Upper lobe of left lung (tissue), 6 donors: ENCODE measurements at regions not wholly inside any gene's neighbourhood (a gene's known extent, or its start where the extent isn't known, plus 50 kb on each side); places are given as distances from the start of the nearest gene placed in this dataset.

Experiments used
- ATAC-seq, 2 donors: fragments of 200-7000 bp; cut with Tn5 transposase; one replicate each; pipeline ENCODE4 v1.9.1; 2022; ENCODE audit warnings: mild to moderate bottlenecking in 2 of 2, moderate library complexity in 2 of 2; ENCODE audit not compliant: low FRiP score in 2 of 2
- DNase-seq, 2 donors: peaks; one replicate each; pipeline ENCODE4 v3.0.0-alpha.2; 2019 to 2020
- H3K27ac ChIP-seq, 4 donors: fragments of 200-600 bp; sonication (generic); one replicate each; pipeline ENCODE4 v1.5.1; 2016 to 2019
- H3K27me3 ChIP-seq, 4 donors: fragments of 200-600 bp; sonication (generic); one replicate each; pipeline ENCODE4 v1.5.1; 2017 to 2019
- H3K36me3 ChIP-seq, 4 donors: fragments of 200-600 bp; sonication (generic); one replicate each; pipeline ENCODE4 v1.5.1; 2016 to 2019
- H3K4me1 ChIP-seq, 4 donors: fragments of 200-600 bp; sonication (generic); one replicate each; pipeline ENCODE4 v1.5.1; 2018 to 2019
- H3K4me3 ChIP-seq, 4 donors: fragments of 200-600 bp; sonication (generic); one replicate each; pipeline ENCODE4 v1.5.1; 2017 to 2019; ENCODE audit warnings: mild to moderate bottlenecking in 2 of 4, moderate library complexity in 1 of 4
- H3K9me3 ChIP-seq, 4 donors: fragments of 200-600 bp; sonication (generic); one replicate each; pipeline ENCODE4 v1.5.1; 2018 to 2019
- EP300 ChIP-seq, 4 donors: sonication (generic); formaldehyde crosslinking; IDR thresholded peaks; one replicate each; pipeline ENCODE4 v1.5.1; 2017; ENCODE audit warnings: antibody characterized with exemption in 4 of 4, control low read depth in 2 of 4
- POLR2A ChIP-seq, 4 donors: fragments of 450-650 bp; IDR thresholded peaks; one replicate each; pipeline ENCODE4 v1.5.1; 2016 to 2017; ENCODE audit warnings: antibody characterized with exemption in 4 of 4, mild to moderate bottlenecking in 2 of 4
- POLR2AphosphoS5 ChIP-seq, 2 donors: sonication (generic); formaldehyde crosslinking; IDR thresholded peaks; one replicate each; pipeline ENCODE4 v1.5.1; 2017; ENCODE audit warnings: antibody characterized with exemption in 2 of 2
- WGBS, 2 donors: methylation state at CpG; one replicate each; pipeline ENCODE4 v1.1.5; 2017 to 2018; 5-methylcytosine and 5-hydroxymethylcytosine counted together
- TF ChIP-seq, protein P1 (sequence below), 6 experiments: fragments of 450-650 bp in 4 of 6; fragments of 200-600 bp in 2 of 6; sonication (generic) in 2 of 6; IDR thresholded peaks; one replicate each; pipeline ENCODE4 v1.5.1; 2016 to 2019; ENCODE audit warnings: antibody characterized with exemption in 6 of 6
- donor health status: DM: no; HTN: no; CAD: no; lungs with moderate emphysema.
- donor health status: DM: no; HTN: yes; CAD: no; lungs with severe emphysema.

GRCh38 chr20:53706466-53707370 lies 113.1 kb upstream of the ZNF217 start:
- no peak for TF ChIP-seq POLR2A (IDR thresholded peaks at IDR 0.05)
- no peak for TF ChIP-seq EP300 (IDR thresholded peaks at IDR 0.05)
- TF ChIP-seq, protein P1, sequence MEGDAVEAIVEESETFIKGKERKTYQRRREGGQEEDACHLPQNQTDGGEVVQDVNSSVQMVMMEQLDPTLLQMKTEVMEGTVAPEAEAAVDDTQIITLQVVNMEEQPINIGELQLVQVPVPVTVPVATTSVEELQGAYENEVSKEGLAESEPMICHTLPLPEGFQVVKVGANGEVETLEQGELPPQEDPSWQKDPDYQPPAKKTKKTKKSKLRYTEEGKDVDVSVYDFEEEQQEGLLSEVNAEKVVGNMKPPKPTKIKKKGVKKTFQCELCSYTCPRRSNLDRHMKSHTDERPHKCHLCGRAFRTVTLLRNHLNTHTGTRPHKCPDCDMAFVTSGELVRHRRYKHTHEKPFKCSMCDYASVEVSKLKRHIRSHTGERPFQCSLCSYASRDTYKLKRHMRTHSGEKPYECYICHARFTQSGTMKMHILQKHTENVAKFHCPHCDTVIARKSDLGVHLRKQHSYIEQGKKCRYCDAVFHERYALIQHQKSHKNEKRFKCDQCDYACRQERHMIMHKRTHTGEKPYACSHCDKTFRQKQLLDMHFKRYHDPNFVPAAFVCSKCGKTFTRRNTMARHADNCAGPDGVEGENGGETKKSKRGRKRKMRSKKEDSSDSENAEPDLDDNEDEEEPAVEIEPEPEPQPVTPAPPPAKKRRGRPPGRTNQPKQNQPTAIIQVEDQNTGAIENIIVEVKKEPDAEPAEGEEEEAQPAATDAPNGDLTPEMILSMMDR (IDR thresholded peaks at IDR 0.05): no peak
- no peak for TF ChIP-seq POLR2AphosphoS5 (IDR thresholded peaks at IDR 0.05)
- 43 to 52% methylated on average over 6 of the region's 6 CpGs for WGBS, 2 donors
- DNase-seq: no peak

DNA sequence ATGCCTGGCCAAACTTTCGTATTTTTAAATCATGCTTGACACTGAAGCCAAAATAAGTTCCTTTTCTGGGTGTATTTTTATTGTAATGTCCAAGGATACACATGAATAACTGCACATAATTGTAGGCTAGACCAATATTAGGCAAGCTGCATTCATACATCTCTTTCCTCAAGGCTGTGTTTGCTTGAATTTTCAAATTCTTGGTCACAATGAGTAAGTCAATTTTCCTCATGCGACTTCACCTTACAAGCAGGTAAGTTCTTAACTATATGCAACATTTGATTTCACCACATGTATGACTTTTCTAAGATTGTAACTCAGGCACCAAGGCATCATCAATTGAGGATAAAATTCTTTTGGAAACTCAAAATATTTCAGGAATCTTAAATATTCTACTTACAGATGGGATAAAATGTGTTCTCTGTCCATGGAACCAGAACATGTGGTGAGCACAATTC lies 112.4 kb upstream of the ZNF217 start:
- H3K36me3 ChIP-seq: no peaks in the 10 kb centered on the region
- H3K4me1 ChIP-seq: peaks cover 0 to 9% (median 4%) of the 10 kb centered on the region in 4 donors
- TF ChIP-seq, protein P1 (IDR thresholded peaks at IDR 0.05): no peak
- TF ChIP-seq POLR2A (IDR thresholded peaks at IDR 0.05) (no peak), POLR2AphosphoS5 (IDR thresholded peaks at IDR 0.05) (no peak), EP300 (IDR thresholded peaks at IDR 0.05) (no peak)
- H3K9me3 ChIP-seq: no peaks in the 10 kb centered on the region
- no peak for DNase-seq
- H3K27ac ChIP-seq: no peak overlapping the region
- 78 to 88% methylated on average over 2 of the region's 2 CpGs for WGBS, 2 donors
- H3K4me3 ChIP-seq: no peak overlapping the region
- no peak for ATAC-seq
- H3K27me3 ChIP-seq: no peaks in the 10 kb centered on the region

More at GRCh38 chr20:53706466-53707370, 113.1 kb upstream of the ZNF217 start:
- peaks cover 0 to 9% (median 4%) of the 10 kb centered on the region in 4 donors for H3K4me1 ChIP-seq
- H3K36me3 ChIP-seq: no peaks in the 10 kb centered on the region
- H3K27ac ChIP-seq: peak overlapping the region in 1 of 4 donors; percentile 32
- no peaks in the 10 kb centered on the region for H3K27me3 ChIP-seq
- no peak overlapping the region for H3K4me3 ChIP-seq
- peak in 1 of 2 donors; percentile 34 for ATAC-seq
- H3K9me3 ChIP-seq: no peaks in the 10 kb centered on the region

DNA sequence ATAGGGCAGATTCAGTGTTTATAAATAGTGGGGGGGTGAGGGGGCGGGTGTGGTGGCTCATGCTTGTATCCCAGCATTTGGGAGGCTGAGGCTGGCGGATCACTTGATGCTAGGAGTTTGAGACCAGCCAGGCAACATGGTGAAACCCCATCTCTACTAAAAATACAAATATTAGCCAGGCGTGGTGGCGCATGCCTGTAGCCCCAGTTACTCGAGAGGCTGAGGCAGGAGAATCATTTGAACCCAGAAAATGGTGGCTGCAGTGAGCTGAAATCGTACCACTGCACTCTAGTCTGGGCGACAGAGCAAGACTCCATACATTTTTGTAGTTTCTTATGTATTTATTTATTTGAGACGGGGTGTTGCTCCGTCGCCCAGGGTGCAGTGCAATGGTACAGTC lies 109.0 kb upstream of the ZNF217 start:
- Histone ChIP-seq H3K27ac (no peak overlapping the region), H3K4me1 (peaks cover 0 to 6% (median 4%) of the 10 kb centered on the region in 4 donors), H3K27me3 (no peaks in the 10 kb centered on the region), H3K36me3 (no peaks in the 10 kb centered on the region), H3K9me3 (no peaks in the 10 kb centered on the region), H3K4me3 (no peak overlapping the region)
- ATAC-seq: no peak
- WGBS, 2 donors: 95 to 97% methylated on average over 10 of the region's 10 CpGs
- DNase-seq: no peak
- TF ChIP-seq, protein P1 (IDR thresholded peaks at IDR 0.05): no peak
- TF ChIP-seq POLR2A (IDR thresholded peaks at IDR 0.05) (no peak), EP300 (IDR thresholded peaks at IDR 0.05) (no peak), POLR2AphosphoS5 (IDR thresholded peaks at IDR 0.05) (no peak)

DNA sequence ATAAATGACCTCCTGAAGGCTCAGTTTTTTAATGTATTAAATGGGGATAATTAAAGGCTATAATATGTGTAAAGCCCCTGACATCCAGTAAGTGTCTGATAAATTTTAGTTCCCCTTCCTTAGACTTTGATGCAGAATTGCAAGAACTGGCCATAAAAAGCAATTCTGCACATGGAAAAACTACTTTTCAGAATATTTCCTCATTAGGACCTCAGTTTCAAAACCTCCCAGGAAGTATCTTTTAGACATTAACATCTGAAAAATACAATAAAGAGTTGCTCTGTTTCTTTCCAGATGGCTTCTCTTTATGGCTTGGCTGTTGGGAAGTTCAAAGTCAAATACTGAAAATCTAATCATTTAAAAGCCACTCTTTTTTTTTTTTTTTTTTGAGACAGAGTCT lies 106.3 kb upstream of the ZNF217 start:
- no peak for TF ChIP-seq POLR2A (IDR thresholded peaks at IDR 0.05)
- no peaks in the 10 kb centered on the region for H3K36me3 ChIP-seq
- H3K27ac ChIP-seq: no peak overlapping the region
- no peak overlapping the region for H3K4me3 ChIP-seq
- no peaks in the 10 kb centered on the region for H3K4me1 ChIP-seq
- no peak for DNase-seq
- ATAC-seq: no peak
- no peaks in the 10 kb centered on the region for H3K9me3 ChIP-seq
- H3K27me3 ChIP-seq: no peaks in the 10 kb centered on the region

DNA sequence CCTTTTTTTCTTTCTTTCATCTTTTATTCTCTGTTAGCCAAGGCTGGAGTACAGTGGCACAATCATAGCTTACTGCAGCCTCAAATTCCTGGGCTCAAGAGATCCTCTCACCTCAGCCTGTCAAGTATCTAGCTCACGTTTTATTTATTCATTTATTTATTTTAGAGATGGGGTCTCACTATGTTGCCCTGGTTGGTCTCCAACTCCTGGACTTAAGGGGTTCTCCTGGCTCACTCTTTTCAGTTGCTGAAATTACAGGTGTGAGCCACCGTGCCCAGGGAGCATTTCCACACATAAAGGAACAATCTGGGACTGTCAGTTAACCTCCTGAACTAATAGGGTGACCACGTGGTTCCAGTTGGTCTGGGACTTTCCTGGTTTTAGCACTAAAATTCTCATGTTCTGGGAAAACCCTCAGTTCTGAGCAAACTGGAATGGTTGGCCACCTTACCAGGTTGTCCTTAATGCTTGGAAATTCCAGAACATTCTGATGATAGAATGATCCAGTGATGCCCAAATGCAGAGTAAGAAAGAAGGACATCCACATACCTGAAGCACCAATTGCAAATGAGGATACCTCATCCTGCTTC lies 105.5 kb upstream of the ZNF217 start:
- TF ChIP-seq POLR2A (IDR thresholded peaks at IDR 0.05) (no peak), EP300 (IDR thresholded peaks at IDR 0.05) (no peak), POLR2AphosphoS5 (IDR thresholded peaks at IDR 0.05) (no peak)
- TF ChIP-seq, protein P1 (IDR thresholded peaks at IDR 0.05): no peak
- H3K27ac ChIP-seq: no peak overlapping the region
- H3K36me3 ChIP-seq: no peaks in the 10 kb centered on the region
- H3K9me3 ChIP-seq: no peaks in the 10 kb centered on the region
- no peak for DNase-seq
- H3K4me3 ChIP-seq: no peak overlapping the region
- 66 to 72% methylated on average over 3 of the region's 3 CpGs for WGBS, 2 donors
- no peaks in the 10 kb centered on the region for H3K4me1 ChIP-seq
- no peaks in the 10 kb centered on the region for H3K27me3 ChIP-seq
- ATAC-seq: no peak
